H1 (cell line): ENCODE measurements at regions not wholly inside any gene's neighbourhood (a gene's known extent, or its start where the extent isn't known, plus 50 kb on each side); places are given as distances from the start of the nearest gene placed in this dataset.

Experiments
- CTCF ChIA-PET: fragments of 300-600 bp; sonication (Branson Sonifier 250); formaldehyde crosslinking; loops from one replicate; lab custom pipeline; 2021; ENCODE audit not compliant: partially characterized antibody; lab: Charles Lee
- POLR2A ChIA-PET: fragments of 300-600 bp; sonication (Branson Sonifier 250); formaldehyde crosslinking; loops from one replicate; lab custom pipeline; 2021; ENCODE audit warnings: inconsistent platforms; ENCODE audit not compliant: partially characterized antibody; lab: Charles Lee
- DNase-seq, 2 experiments: peaks; one replicate each; pipeline versions ENCODE4 v3.0.0 to v3.0.0-alpha.2; 2010 to 2022; ENCODE audit warnings: low spot score in 2 of 2, low read depth in 1 of 2, mixed read lengths in 1 of 2
- FAIRE-seq: peaks from 2 replicates; lab custom pipeline; 2011; peaks lifted over from hg19 to GRCh38; lab: Jason Lieb, UNC
- H2AFZ ChIP-seq: 2 replicates; pipeline ENCODE4 v1.8.1; 2012; ENCODE audit warnings: low read length, inconsistent platforms
- H2AK5ac ChIP-seq: 2 replicates; pipeline ENCODE4 v1.6.1; 2013; ENCODE audit warnings: low read depth, low read length
- H2BK120ac ChIP-seq: replicated peaks from 2 replicates; pipeline ENCODE3; 2013; ENCODE audit warnings: low read depth, low read length, inconsistent platforms
- H2BK12ac ChIP-seq: 2 replicates; pipeline ENCODE4 v1.6.1; 2013; ENCODE audit warnings: low read depth, low read length
- H2BK15ac ChIP-seq: 2 replicates; pipeline ENCODE4 v1.6.1; 2013; ENCODE audit warnings: low read length
- H2BK20ac ChIP-seq: 2 replicates; pipeline ENCODE4 v1.6.1; 2013; ENCODE audit warnings: low read length
- H2BK5ac ChIP-seq: 2 replicates; pipeline ENCODE4 v1.6.1; 2013; ENCODE audit warnings: low read depth, low read length
- H3K14ac ChIP-seq: 2 replicates; pipeline ENCODE4 v1.6.1; 2013; ENCODE audit warnings: inconsistent platforms; ENCODE audit not compliant: insufficient read length
- H3K18ac ChIP-seq: 2 replicates; pipeline ENCODE4 v1.6.1; 2013; ENCODE audit warnings: low read length; ENCODE audit errors: extremely low read depth
- H3K23ac ChIP-seq: 2 replicates; pipeline ENCODE4 v1.6.1; 2013; ENCODE audit warnings: inconsistent platforms; ENCODE audit not compliant: insufficient read length
- H3K23me2 ChIP-seq: 2 replicates; pipeline ENCODE4 v1.6.1; 2013; ENCODE audit warnings: low read depth, low read length
- H3K27ac ChIP-seq: 2 replicates; pipeline ENCODE4 v1.6.1; 2011; ENCODE audit warnings: low read depth, low read length, inconsistent platforms
- H3K27me3 ChIP-seq, 4 experiments: replicated peaks in 1 of 4; 1 replicate in 1 of 4; 2 replicates in 3 of 4; pipeline versions ENCODE4 v1.6.1 to v1.8.1; 2011 to 2013; ENCODE audit warnings: low read length in 3 of 4, mild to moderate bottlenecking in 3 of 4, inconsistent platforms in 2 of 4, mixed read lengths in 2 of 4, moderate library complexity in 1 of 4; ENCODE audit not compliant: control insufficient read depth in 3 of 4, insufficient read depth in 3 of 4; ENCODE audit errors: extremely low read depth in 1 of 4
- H3K36me3 ChIP-seq, 4 experiments: 2 replicates each; pipeline versions ENCODE4 v1.6.1 to v1.8.1; 2011 to 2013; ENCODE audit warnings: mild to moderate bottlenecking in 4 of 4, low read length in 3 of 4, moderate library complexity in 2 of 4, control low read depth in 1 of 4, inconsistent platforms in 1 of 4; ENCODE audit not compliant: insufficient read depth in 4 of 4, control insufficient read depth in 2 of 4
- H3K4ac ChIP-seq: replicated peaks from 2 replicates; pipeline ENCODE3; 2013; ENCODE audit warnings: low read length, low read depth, mixed read lengths, inconsistent platforms; ENCODE audit not compliant: insufficient read length
- H3K4me1 ChIP-seq, 4 experiments: replicated peaks in 1 of 4; 1 replicate in 1 of 4; 2 replicates in 3 of 4; pipeline versions ENCODE4 v1.6.1 to v1.8.1; 2011 to 2013; ENCODE audit warnings: low read length in 3 of 4, inconsistent platforms in 2 of 4, mixed read lengths in 1 of 4; ENCODE audit not compliant: insufficient read depth in 4 of 4, control insufficient read depth in 3 of 4
- H3K4me2 ChIP-seq, 2 experiments: 2 replicates each; pipeline versions ENCODE4 v1.6.1 to v1.8.1; 2011 to 2013; ENCODE audit warnings: low read depth in 2 of 2, low read length in 2 of 2, control low read depth in 1 of 2, inconsistent platforms in 1 of 2, mild to moderate bottlenecking in 1 of 2; ENCODE audit not compliant: insufficient read depth in 1 of 2
- H3K4me3 ChIP-seq, 4 experiments: fragments of 200-600, 300-600 bp in 1 of 4; sonication (generic), shearing (Covaris generic), sonication (Bioruptor Twin) in 1 of 4; 2 replicates each; pipeline versions ENCODE4 v1.5.1 to v1.8.1; 2011 to 2016; ENCODE audit warnings: low read length in 4 of 4, low read depth in 3 of 4, control low read depth in 2 of 4, inconsistent platforms in 2 of 4, mild to moderate bottlenecking in 2 of 4, mixed read lengths in 1 of 4, moderate library complexity in 1 of 4; ENCODE audit not compliant: insufficient read depth in 2 of 4; ENCODE audit errors: extremely low read depth in 1 of 4
- H3K56ac ChIP-seq: replicated peaks from 2 replicates; pipeline ENCODE3; 2013; ENCODE audit warnings: low read depth, mild to moderate bottlenecking, mixed read lengths, low read length, inconsistent platforms; ENCODE audit not compliant: insufficient read length
- H3K79me1 ChIP-seq: 2 replicates; pipeline ENCODE4 v1.6.1; 2013; ENCODE audit warnings: low read depth, low read length, control low read depth
- H3K79me2 ChIP-seq, 2 experiments: 2 replicates each; pipeline versions ENCODE4 v1.6.1 to v1.8.1; 2012 to 2013; ENCODE audit warnings: low read length in 2 of 2, mild to moderate bottlenecking in 2 of 2, inconsistent platforms in 1 of 2; ENCODE audit not compliant: insufficient read depth in 2 of 2, control insufficient read depth in 1 of 2
- H3K9ac ChIP-seq, 4 experiments: replicated peaks in 1 of 4; 1 replicate in 1 of 4; 2 replicates in 3 of 4; pipeline versions ENCODE4 v1.6.1 to v1.8.1; 2011 to 2013; ENCODE audit warnings: low read depth in 3 of 4, low read length in 3 of 4, control low read depth in 2 of 4, mild to moderate bottlenecking in 2 of 4, moderate library complexity in 2 of 4, inconsistent platforms in 1 of 4; ENCODE audit errors: extremely low read depth in 1 of 4
- H3K9me3 ChIP-seq, 2 experiments: 2 replicates each; pipeline versions ENCODE4 v1.6.1 to v1.8.1; 2012 to 2013; ENCODE audit warnings: mild to moderate bottlenecking in 2 of 2, moderate library complexity in 2 of 2, control low read depth in 1 of 2, inconsistent platforms in 1 of 2, low read depth in 1 of 2, low read length in 1 of 2, mixed read lengths in 1 of 2; ENCODE audit not compliant: insufficient read depth in 2 of 2
- H4K20me1 ChIP-seq, 2 experiments: replicated peaks in 1 of 2; 2 replicates each; pipeline versions ENCODE3 to v1.8.1; 2011 to 2013; ENCODE audit warnings: inconsistent platforms in 2 of 2, low read length in 2 of 2, mild to moderate bottlenecking in 1 of 2; ENCODE audit not compliant: insufficient read depth in 2 of 2, control insufficient read depth in 1 of 2
- H4K5ac ChIP-seq: 2 replicates; pipeline ENCODE4 v1.6.1; 2013; ENCODE audit warnings: low read length, low read depth, mixed read lengths, inconsistent platforms; ENCODE audit not compliant: insufficient read length
- H4K8ac ChIP-seq: 2 replicates; pipeline ENCODE4 v1.8.0; 2013; ENCODE audit warnings: mild to moderate bottlenecking, moderate library complexity, low read length, inconsistent platforms; ENCODE audit not compliant: insufficient read depth; ENCODE audit errors: extremely low read depth
- H4K91ac ChIP-seq: replicated peaks from 2 replicates; pipeline ENCODE3; 2013; ENCODE audit warnings: low read length, mixed read lengths, inconsistent platforms; ENCODE audit not compliant: insufficient read length
- ZNF274 ChIP-seq: IDR thresholded peaks from 2 replicates; pipeline ENCODE4 v1.7.0; 2012; ENCODE audit warnings: low read length, borderline replicate concordance; ENCODE audit errors: extremely low read depth
- WGBS, 2 experiments: shearing (Covaris generic) in 1 of 2; methylation state at CpG; one replicate each; pipeline versions ENCODE4 v1.1.6 to v1.1.7; 2013 to 2015; ENCODE audit warnings: low lambda C conversion rate in 2 of 2, mixed read lengths in 2 of 2, inconsistent platforms in 1 of 2, low coverage in 1 of 2, missing lambda C conversion rate in 1 of 2; ENCODE audit not compliant: insufficient replicate concordance in 2 of 2, insufficient coverage in 1 of 2, insufficient read length in 1 of 2; ENCODE audit errors: extremely low coverage in 1 of 2, missing lambda C conversion rate in 1 of 2; 5-methylcytosine and 5-hydroxymethylcytosine counted together

- H3K4ac ChIP-seq, result no peak overlapping the region
- no peak overlapping the region for H2BK5ac ChIP-seq
- no peak overlapping the region for H3K4me2 ChIP-seq
- H3K9ac ChIP-seq, result no peak overlapping the region
- ChIA-PET CTCF (no interaction called here), POLR2A (no interaction called here)
- H4K91ac ChIP-seq, result no peak overlapping the region
- no peak overlapping the region for H2BK120ac ChIP-seq
- FAIRE-seq, result no peak
- H3K14ac ChIP-seq, result no peak overlapping the region
- no peaks in the 10 kb centered on the region for H3K36me3 ChIP-seq
- no peak overlapping the region for H3K18ac ChIP-seq
- H2BK20ac ChIP-seq, result no peak overlapping the region
- no peak for DNase-seq
- H2BK15ac ChIP-seq, result no peak overlapping the region
- H3K9me3 ChIP-seq, result no peaks in the 10 kb centered on the region
- no peak for TF ChIP-seq ZNF274
- H3K27me3 ChIP-seq, result no peaks in the 10 kb centered on the region
- H3K23ac ChIP-seq, result no peak overlapping the region
- H3K23me2 ChIP-seq, result no peaks in the 10 kb centered on the region
- H3K79me2 ChIP-seq, result no peaks in the 10 kb centered on the region
- H3K79me1 ChIP-seq, result no peaks in the 10 kb centered on the region
- H3K56ac ChIP-seq, result no peak overlapping the region
- no peaks in the 10 kb centered on the region for H4K20me1 ChIP-seq
- 88% methylated on average over 6 of the region's 6 CpGs; no CpG with 5 or more reads in 1 of the 2 experiments for WGBS, 2 experiments
- no peak overlapping the region for H2BK12ac ChIP-seq
- no peak overlapping the region for H4K8ac ChIP-seq
- H3K4me3 ChIP-seq, result no peak overlapping the region
- H4K5ac ChIP-seq, result no peak overlapping the region
- no peak overlapping the region for H3K27ac ChIP-seq
- no peak overlapping the region for H2AFZ ChIP-seq
- no peaks in the 10 kb centered on the region for H3K4me1 ChIP-seq
- no peak overlapping the region for H2AK5ac ChIP-seq
Observed at GRCh38 chr18:11506856-11507255, 102.5 kb upstream of the SLC35G4 start.
